ENCODE measurements at regions not wholly inside any gene's neighbourhood (a gene's known extent, or its start where the extent isn't known, plus 50 kb on each side); places are given as distances from the start of the nearest gene placed in this dataset.

DNA sequence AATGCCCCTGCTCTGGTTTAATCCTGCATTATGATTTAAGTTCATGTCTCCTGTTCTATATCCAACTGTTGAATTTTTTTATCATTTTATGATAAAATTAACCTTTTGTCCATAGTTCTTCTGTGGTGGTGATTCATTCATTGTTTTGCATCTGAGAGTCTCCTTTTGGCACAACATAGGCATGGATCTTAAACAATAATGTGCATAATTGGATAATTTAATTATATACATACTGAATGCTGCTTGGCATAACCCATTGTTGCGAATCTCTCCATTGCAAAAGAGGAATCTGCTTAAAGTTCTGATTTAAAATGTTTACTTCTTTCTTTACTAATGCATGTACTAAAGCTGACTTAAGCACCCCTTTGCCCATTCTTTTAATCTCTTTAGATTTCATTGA, 2788.4 kb downstream of the PCDH9 start:
- H3K27ac ChIP-seq (ENCODE audit: low read depth, low read length): no peak overlapping the region
- ChIA-PET CTCF (no interaction called here), POLR2A (no interaction called here)
- no peaks in the 10 kb centered on the region for H3K9me3 ChIP-seq (ENCODE audit: control insufficient read depth, insufficient read depth, low read length)
- TF ChIP-seq, protein P1, sequence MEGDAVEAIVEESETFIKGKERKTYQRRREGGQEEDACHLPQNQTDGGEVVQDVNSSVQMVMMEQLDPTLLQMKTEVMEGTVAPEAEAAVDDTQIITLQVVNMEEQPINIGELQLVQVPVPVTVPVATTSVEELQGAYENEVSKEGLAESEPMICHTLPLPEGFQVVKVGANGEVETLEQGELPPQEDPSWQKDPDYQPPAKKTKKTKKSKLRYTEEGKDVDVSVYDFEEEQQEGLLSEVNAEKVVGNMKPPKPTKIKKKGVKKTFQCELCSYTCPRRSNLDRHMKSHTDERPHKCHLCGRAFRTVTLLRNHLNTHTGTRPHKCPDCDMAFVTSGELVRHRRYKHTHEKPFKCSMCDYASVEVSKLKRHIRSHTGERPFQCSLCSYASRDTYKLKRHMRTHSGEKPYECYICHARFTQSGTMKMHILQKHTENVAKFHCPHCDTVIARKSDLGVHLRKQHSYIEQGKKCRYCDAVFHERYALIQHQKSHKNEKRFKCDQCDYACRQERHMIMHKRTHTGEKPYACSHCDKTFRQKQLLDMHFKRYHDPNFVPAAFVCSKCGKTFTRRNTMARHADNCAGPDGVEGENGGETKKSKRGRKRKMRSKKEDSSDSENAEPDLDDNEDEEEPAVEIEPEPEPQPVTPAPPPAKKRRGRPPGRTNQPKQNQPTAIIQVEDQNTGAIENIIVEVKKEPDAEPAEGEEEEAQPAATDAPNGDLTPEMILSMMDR (IDR thresholded peaks at IDR 0.05; ENCODE audit: low read depth, low read length): no peak
- no peak for DNase-seq (ENCODE audit: low read depth, low spot score)
- H3K4me3 ChIP-seq (ENCODE audit: low read depth, low read length): no peak overlapping the region
- H3K27me3 ChIP-seq (ENCODE audit: control insufficient read depth, insufficient read depth, low read length): no peaks in the 10 kb centered on the region

DNA sequence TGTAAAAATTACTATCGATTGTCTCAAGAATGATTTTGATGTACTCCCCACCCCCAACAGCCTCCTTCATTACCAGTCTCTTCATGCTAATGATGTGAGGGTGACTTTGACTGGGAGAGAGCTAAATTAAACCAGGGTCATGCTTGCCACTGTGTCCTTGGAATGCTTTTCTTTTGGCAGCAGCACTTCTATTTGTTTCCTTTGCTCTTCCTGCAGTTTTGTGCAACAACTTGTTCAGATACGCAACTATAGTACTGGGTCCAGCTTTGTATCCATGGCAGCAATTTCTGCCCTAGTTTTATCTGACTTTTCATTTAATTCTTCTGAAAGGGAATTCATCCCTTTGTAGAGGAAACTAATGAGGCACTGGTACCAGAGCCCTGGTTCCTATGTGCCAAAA, 2792.1 kb downstream of the PCDH9 start:
- Histone ChIP-seq H3K27ac (ENCODE audit: low read depth, low read length) (no peak overlapping the region), H3K27me3 (ENCODE audit: control insufficient read depth, insufficient read depth, low read length) (no peaks in the 10 kb centered on the region), H3K4me3 (ENCODE audit: low read depth, low read length) (no peak overlapping the region), H3K9me3 (ENCODE audit: control insufficient read depth, insufficient read depth, low read length) (no peaks in the 10 kb centered on the region)
- POLR2A ChIA-PET: no interaction called here
- DNase-seq (ENCODE audit: low read depth, low spot score): no peak
- CTCF ChIA-PET: interaction anchor here (1.0 kb wide), 1 partner anchor 33 kb away, joined by 3 read pairs; no protein-coding TSS in a partner anchor
- TF ChIP-seq, protein P1 (IDR thresholded peaks at IDR 0.05; ENCODE audit: low read depth, low read length): no peak

- no peaks in the 10 kb centered on the region for H3K27me3 ChIP-seq (ENCODE audit: control insufficient read depth, insufficient read depth, low read length)
- no peaks in the 10 kb centered on the region; the same call in 1 of the 2 replicates for H3K9me3 ChIP-seq (ENCODE audit: control insufficient read depth, insufficient read depth, low read length)
- TF ChIP-seq, protein P1 (IDR thresholded peaks at IDR 0.05; ENCODE audit: low read depth, low read length): no peak
- H3K4me3 ChIP-seq (ENCODE audit: low read depth, low read length): no peak overlapping the region
- DNase-seq (ENCODE audit: low read depth, low spot score): no peak
- no peak overlapping the region for H3K27ac ChIP-seq (ENCODE audit: low read depth, low read length)
- ChIA-PET CTCF (interaction anchor here (1.2 kb wide), 1 partner anchor 16 kb away, joined by 3 read pairs; no protein-coding TSS in a partner anchor), POLR2A (no interaction called here)
Measured at GRCh38 chr13:64429691-64430090, 2800.4 kb downstream of the PCDH9 start.

DNA sequence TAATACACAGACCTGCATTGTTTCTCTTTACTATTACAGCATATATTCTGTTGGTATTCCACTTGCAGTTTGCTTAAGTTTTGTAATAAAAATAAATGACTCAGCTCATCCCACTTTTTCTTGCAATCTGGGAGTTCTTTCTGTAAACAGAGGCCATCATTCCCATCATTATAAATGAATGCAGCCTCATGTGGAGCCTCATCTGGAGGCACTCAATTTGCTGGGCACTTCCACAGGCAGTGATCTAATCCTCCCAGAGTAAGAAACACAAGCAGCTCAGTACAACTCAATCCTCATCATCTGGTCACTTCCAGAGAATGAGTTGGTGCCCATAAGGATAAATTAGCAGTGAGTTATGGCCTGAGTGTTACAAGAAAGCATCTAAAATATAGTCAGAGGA, 2801.9 kb downstream of the PCDH9 start:
- ChIA-PET POLR2A (no interaction called here), CTCF (no interaction called here)
- Histone ChIP-seq H3K27me3 (ENCODE audit: control insufficient read depth, insufficient read depth, low read length) (no peaks in the 10 kb centered on the region), H3K4me3 (ENCODE audit: low read depth, low read length) (no peak overlapping the region), H3K9me3 (ENCODE audit: control insufficient read depth, insufficient read depth, low read length) (no peaks in the 10 kb centered on the region; the same call in 1 of the 2 replicates), H3K27ac (ENCODE audit: low read depth, low read length) (no peak overlapping the region)
- TF ChIP-seq, protein P1 (IDR thresholded peaks at IDR 0.05; ENCODE audit: low read depth, low read length): no peak
- DNase-seq (ENCODE audit: low read depth, low spot score): peak; percentile 49

GRCh38 chr13:64423467-64423866, 2806.7 kb downstream of the PCDH9 start:
- H3K27me3 ChIP-seq (ENCODE audit: control insufficient read depth, insufficient read depth, low read length): no peaks in the 10 kb centered on the region
- TF ChIP-seq, protein P1 (IDR thresholded peaks at IDR 0.05; ENCODE audit: low read depth, low read length): no peak
- H3K4me3 ChIP-seq (ENCODE audit: low read depth, low read length): no peak overlapping the region
- ChIA-PET POLR2A (no interaction called here), CTCF (no interaction called here)
- no peak for DNase-seq (ENCODE audit: low read depth, low spot score)
- H3K27ac ChIP-seq (ENCODE audit: low read depth, low read length): no peak overlapping the region
- no peaks in the 10 kb centered on the region; the same call in 1 of the 2 replicates for H3K9me3 ChIP-seq (ENCODE audit: control insufficient read depth, insufficient read depth, low read length)

All from AG04450 (cell line).